HG03432 (cell line): ENCODE measurements at regions not wholly inside any gene's neighbourhood (a gene's known extent, or its start where the extent isn't known, plus 50 kb on each side); places are given as distances from the start of the nearest gene placed in this dataset.
A peak's percentile ranks its signal among the peaks of the same experiment; 100 is the strongest.
"Not testable (repeated sequence)": the region's sequence is repeated elsewhere in the genome, so short reads cannot be mapped to it uniquely, and the experiment has no call there.

Source experiments
- ATAC-seq: cut with Tn5 transposase; IDR thresholded peaks from one replicate; pipeline ENCODE4 v1.9.1; 2021; ENCODE audit warnings: mild to moderate bottlenecking, moderate library complexity; ENCODE audit not compliant: unreplicated experiment

DNA sequence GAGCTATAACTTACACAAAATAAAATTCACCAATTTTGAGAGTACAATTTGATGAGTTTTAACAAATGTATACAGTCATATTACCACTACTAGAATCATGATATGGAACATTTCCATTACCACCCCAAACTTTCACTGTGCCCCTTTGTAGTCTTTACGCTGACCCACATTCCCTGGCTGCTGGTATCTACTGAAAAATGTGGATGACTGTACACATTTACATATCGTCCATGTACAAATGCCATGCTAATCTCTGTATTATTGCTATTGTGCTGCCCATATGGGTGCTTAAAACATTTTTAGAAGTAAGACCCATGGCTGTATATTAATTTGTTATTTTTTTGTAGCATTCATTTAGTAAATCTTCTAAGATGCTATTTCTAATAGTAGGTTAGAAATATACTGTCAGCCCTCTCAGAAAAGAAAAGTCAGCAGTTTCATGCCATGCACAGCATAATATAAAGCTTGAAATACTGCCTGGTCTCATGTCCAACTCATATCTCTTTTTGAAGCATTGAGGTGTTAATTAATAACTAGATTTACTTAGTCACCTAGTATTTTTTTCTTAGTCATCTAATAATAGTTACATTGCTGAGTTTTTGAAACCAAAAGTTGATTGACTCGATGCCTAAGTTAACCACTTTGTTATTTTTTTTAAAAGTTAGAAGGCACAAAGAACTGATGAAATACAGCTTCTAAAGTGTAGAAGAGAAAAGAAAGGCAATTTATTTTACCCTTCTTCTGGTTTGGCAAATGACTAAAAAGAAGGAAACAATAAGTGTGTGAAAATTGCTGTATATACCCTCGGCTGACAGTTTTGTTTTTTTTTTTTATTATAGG lies 188.3 kb upstream of the MEF2C start:
- ATAC-seq, result peak; percentile 83

DNA sequence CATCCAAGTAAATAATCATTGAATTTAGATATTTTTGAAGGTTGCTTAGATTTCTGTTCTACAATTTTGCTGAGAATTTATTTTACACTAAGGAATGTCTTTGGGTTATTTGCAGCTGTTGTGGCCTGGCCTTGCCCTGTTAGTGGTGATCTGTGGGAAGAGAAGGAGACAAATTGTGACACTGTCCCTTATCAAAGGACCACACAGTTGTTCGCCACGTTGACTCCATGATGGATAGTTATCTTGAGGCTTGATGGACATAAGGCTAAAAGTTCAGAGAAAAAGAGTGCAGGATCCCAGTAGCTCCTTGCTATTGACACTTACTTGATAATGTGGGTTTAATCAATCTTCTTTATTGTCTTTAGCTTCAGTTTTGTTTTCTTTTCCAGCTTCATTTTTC lies 186.6 kb upstream of the MEF2C start:
- no peak for ATAC-seq

DNA sequence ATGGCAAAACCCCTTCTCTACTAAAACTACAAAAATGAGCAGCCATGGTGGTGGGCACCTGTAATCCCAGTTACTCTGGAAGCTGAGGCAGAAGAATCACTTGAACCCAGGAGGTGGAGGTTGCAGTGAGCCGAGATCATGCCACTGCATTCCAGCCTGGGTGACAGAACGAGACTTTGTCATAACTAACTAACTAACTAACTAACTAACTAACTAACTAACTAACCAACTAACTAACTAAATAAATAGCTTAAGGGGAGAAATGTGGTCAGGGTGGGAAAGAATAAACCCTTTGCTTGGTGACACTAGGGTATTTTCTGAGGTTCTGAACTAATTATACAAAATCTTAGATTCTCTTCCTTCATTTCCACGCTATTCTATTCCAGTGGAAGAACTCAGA lies 184.4 kb upstream of the MEF2C start:
- ATAC-seq, result no peak

DNA sequence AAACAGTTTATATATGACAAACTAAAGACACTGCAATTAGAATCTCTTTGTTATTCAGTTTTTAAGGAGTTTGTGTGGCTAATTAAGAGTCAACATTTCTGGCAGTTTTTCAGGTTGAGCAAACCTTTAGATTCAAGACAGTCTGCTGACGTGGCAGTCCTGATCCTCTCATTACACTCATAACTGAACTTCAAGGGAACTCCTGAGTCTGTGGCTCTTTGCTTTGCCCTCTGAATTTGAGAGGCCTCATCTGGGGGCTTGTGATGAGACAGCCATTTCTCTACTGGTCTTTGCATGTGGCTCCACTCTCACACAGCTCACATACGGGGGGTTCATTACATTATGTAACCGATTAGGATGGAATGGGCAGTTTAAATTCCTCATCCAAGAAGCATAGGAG lies 182.9 kb upstream of the MEF2C start:
- ATAC-seq, result peak; percentile 92

DNA sequence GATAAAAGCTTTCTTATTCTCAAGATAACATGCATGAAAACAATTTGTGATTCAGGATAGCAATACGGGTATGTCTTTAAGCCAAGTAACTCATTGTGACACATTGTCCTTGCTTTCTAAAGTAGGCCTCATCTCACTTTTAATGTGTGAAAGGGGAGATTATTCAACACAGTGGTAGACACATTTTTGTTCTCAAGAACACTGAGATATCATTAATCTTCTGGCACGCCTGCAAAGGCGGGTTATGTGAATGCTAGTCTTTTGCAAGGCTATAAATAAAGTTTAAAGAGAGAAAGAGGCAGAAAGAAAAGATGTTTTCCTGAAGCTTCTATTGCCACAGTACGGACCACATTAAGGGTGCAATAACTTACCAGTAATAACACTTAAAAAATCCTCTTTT lies 181.8 kb upstream of the MEF2C start:
- no peak for ATAC-seq

DNA sequence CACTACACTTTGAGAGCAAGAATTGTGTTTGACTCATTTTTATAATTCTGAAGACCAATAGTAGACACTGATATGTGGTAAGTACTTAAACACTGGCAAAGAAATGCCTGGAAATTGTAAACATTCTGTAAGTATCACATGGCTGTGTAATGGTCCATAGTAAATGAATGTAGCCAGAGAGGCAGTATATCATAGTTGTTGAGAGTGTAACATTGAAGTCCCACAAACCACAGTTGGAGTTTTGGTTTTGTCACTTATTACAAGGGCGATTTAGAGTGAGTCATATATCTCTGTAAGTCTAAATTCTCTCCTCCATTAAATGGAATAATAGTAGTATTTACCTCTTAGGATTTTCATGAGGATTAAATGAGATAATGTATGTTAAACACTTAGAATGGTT lies 181.1 kb upstream of the MEF2C start:
- ATAC-seq, result no peak

DNA sequence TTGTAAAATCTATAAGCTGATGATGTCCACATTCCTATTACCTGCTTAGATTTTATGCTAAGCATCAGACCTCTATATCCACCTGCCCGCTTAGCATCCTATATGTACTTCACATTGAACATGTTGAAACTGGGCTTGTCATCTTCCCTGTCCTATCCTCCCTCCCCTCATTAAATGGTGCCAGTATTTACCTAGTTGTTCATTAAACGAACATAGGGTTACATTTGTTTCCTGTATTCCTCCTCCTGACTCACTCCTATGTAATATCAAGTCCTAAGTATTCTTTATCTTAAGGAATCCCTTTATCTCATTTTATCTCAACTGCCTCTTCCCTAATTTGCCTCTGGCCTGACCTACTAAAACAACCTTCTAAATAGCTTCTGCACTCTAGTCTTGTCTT lies 177.8 kb upstream of the MEF2C start:
- ATAC-seq, result no peak

DNA sequence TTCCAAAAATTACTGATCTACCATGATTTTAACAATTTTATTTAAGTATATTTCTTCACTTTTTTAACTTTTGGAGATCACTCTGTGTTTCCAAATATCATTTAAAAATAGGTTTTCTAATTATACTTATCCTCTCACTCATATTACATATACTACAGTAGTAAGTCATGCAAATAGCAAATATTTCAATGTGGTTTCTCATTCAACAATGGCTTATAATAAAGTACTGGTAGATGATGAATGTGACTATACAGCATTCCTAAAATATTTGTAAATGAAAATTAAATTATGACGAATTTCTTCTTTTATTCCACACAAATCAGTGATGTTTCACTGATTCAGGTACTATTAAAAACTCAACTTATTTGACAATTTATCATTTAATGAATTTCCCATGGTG lies 176.3 kb upstream of the MEF2C start:
- ATAC-seq, result no peak

DNA sequence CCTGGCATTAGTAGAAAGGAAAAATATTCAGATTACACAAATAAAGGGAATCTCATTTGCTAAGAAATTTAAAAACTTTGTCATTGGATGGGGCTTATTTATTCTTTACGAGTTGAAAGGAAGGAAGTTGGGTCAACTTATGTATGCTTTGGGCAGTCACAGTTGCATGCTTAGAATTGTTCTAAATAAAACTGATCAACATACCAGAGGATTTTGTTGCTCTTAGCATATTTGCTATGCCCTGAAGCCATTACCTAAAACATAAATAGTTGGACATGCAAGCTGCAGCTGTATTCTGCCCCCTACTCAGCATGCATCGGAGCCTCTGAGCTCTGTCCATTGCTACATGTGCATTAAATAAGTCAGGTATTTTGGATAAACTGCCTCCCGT lies 172.7 kb upstream of the MEF2C start:
- no peak for ATAC-seq

DNA sequence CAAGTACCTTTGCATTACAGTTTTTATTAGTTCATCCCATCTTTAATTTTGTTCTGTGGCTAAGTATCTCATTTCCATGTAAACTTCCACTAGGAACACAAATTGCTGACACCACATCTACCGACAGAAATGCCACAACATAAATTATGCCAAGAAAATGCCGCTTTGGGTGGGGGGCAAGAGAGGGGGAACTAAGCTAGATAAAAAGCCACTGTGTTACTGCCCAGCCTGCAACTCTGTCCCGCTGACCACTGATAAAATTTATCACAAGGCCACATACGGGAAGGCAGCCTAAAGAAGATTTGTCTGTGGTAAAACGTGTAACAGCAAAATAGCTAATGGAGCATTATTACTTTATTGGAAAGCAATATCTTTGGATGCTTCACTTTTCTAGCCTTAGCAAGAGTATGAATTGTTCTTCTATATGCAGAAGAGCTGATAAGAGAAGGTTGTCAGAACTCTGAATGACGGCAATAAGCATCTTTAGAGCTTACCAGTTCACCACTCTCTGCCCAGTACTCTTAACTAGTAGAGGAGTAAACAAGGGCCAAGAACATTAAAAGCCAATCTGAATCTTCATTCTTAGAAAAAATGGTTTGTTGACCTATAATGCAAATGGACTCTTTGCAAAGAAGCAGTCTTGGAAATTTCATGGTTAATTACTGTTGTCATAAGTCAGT lies 172.2 kb upstream of the MEF2C start:
- ATAC-seq, result no peak

DNA sequence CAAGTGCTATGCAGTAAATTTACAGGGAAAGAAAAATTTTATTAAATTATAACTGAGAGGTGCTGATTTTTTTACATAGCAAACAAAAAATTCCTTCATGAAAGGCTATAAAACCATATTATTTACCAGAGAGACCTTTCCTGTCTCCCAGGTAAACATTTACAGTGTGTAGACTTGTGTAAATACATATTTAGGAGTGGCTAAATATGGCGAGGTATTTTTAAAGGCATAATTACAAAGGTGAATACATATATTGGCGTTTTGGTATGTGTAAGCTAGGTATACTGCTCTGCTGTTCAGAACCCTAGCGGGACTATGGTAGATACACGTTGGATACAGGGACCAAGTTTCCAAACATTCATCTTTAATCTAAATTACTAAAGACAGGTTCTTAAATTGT lies 170.6 kb upstream of the MEF2C start:
- ATAC-seq, result no peak

DNA sequence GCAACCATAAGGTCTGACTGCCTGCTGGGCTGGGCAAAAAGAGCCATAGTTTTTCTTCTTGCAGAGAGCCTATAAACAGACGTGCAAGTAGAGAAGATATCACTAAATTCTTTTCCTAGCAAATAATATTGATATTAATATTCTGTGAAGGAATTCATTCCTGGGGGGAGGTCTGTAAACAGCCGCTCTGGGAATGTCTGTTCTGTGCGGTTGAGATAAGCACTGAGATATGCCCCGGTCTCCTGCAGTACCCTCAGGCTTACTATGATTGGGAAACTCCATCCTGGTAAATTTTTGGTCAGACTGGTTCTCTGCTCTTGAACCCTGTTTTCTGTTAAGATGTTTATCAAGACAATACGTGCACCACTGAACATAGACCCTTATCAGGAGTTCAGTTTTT lies 167.1 kb upstream of the MEF2C start:
- ATAC-seq, result not testable (repeated sequence)

DNA sequence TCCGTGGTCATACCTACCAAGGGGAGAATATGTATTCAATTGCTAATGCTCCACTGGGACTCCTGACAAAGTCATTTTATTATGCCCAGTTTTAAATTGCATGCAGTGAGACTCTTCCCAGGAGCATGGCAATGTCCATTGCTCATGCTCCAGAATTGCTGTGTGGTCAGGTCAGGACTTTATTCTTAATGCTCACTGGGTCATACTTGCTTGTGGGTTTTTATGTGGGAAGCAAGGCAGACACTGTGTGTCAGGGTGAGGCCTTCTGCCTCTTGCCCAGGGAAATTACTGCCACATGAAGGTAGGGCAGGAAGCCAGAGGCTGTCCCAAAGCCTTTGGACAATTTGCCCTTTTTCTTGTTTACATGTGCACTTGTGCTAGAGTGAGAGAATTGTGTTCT lies 164.6 kb upstream of the MEF2C start:
- no peak for ATAC-seq

DNA sequence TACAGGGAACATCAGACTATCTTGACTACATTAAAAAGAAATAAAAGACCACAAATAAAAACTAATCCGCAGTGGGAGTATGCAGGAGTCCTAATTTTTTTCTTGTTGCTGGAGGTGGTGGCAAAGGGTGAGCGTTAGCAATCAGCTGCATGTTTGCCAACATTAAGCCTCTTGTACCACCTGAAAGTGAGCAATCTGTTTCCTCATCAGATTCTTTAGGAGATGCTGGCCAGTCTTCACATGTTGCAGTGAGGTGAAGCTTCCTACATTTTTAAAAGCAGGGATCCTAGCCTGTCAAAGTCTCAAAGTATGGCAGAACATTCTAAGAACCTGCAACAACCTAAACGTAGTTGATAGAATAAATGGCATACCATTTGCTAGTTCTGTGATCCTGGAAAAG lies 162.2 kb upstream of the MEF2C start:
- no peak for ATAC-seq

DNA sequence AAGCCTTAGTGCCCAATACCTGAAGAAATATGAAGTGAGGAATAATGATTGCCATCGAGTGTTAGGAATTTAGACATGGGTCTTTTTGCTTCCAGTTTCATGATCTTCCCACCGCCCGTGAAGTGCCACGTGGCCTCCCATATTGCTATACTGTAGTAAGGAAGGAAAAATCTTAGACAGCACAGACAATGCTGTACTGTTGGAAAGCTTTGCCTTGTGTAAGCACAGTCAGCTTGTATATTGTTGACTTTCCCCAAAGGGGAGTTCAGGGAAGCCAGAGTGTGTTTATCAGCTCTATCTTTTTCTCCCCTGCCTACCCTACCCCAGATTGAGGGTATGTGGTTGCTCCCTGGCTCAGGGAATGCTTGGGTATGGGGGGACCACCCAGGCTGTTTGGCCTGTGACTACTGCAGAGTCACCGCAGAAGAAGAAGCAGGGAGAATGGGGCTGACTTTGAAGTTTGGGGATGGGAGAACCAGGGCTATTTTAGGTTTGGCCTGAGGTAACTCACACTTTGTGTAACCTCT lies 161.8 kb upstream of the MEF2C start:
- no peak for ATAC-seq

DNA sequence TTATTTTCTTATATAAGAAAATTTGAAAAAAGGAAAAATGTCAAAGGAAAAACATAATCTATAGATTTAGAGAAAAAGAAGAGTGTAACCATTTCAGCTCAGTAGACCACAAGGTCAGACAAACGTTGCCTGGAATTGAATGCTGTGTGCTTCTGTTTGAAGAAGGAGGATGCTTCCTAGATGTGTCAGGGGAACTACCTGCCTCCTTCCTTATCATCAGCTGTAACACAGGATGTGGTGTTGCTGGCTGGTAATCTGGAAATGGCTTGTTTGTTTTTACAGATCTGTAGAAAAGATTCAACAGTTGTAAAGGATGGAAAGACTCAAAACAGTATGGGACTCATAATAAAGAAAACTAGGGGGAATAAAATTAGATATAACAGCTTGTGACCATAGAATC lies 160.7 kb upstream of the MEF2C start:
- ATAC-seq, result peak; percentile 92

DNA sequence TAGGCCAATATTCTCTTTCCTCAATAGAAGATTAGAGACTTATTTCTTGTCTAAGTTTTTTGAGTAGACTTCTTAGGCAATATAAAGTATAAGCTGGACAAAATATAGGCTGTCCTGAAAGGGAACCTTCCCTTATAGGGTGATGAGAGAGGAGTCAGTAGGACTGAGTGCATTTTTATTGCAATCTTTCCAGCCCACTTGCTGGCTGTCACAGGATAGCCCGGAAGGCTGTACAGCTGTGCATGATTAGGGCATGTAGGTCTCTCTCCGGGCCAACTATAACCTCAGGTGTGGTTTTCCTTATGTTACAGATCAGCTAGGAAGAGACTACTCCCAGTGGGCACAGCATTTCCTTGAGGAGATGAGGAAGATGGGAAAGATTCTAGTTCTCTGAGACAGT lies 159.8 kb upstream of the MEF2C start:
- ATAC-seq, result no peak

DNA sequence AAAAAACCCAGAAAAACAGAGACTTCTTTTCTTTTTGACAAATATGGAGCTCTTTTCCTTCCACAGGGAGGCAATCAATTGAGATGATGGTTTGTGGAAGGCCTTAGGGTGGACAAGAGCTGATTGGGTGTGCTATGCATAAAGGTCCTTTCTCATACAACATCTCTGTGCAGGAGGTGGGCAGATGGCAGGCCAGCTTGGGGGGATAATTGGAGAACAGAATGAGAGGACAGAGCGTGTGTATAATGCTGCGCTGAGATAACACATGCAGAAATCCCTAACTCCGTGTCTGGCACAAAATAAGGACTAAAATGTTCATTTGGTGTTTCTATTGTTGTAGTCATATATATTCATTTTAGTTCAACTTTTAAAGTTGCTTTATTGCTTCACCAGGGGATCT lies 159.0 kb upstream of the MEF2C start:
- no peak for ATAC-seq

DNA sequence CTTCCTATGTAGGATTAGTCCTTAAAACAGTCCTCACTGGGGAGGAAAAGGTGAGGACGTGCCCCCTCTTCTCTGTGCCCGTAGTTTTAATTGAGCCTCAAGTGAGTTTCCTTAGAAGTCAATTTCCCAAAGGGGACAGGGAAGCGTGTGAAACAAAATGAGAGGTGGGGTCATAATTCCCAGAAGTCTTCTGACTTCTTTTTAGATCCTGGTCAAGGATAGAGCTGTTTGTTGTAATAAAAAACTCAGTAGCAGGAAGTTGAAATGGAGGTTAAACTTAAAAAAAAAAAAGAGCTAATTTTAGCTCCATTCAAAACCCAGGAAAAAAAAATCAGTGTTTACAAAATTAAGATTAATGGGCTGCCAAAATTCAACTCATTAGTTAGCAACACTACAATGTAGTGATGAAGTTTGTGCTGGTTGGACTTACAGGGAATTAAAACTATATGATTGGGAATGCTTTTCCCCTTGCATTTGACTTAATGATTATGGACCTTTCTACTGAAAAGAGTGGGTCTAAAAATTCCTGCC lies 158.3 kb upstream of the MEF2C start:
- no peak for ATAC-seq

DNA sequence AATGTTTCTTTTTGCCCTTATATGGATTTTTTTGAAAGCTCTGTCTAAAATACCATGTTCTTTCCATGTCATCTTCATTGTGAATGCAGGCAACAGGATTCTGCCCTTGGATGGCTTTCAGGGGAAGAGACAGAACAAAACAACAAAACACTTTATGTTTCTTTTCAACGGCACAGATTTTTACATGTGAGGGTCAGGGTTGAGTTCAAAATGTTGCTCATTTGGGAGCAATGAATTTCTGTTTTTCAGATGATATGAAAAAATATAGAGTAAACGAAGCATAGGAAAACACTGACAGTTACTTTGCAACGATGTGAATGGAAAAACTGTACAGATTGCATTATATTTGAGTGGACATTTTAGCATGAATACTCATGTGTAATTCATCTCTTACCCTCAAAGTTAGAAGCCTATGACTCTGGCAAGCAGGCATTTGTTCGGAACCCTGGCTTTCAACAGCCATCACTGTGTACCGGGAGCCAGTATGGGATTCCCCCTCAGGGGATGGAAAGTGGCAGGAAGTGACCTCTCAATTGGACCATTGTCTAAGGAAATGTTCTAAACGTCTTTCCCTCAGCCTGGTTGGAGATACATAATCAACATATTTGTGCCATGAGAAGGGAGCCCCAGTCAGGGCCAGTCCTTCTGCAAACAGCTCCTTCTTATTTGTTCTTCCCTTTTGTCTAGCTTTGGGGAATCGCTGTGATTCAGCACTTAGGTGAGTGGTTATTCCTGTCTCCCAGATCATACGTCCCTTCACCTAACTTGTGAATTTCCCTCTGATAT lies 153.9 kb upstream of the MEF2C start:
- ATAC-seq, result no peak

DNA sequence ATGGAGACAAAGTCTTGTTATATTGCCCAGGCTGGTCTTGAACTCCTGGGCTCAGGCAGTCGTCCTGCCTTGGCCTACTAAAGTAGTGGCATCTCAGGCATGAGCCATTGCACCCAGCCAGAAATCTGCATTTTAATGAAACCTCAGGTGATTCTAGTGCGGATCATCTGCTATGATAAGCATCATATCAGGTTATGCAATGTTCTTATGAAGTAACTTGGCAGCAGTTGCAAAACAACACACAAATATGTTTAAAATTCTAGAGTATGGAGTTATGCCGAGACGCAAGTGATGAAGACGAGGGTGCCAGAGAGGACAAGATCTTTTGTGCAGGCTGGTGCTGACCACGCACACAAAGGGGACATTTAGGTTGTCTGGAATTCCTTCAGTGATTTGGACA lies 153.2 kb upstream of the MEF2C start:
- no peak for ATAC-seq
